Mesenchymal stem cell (in vitro differentiated cells and primary cell): ENCODE measurements at regions not wholly inside any gene's neighbourhood (a gene's known extent, or its start where the extent isn't known, plus 50 kb on each side); places are given as distances from the start of the nearest gene placed in this dataset.

Source experiments
- DNase-seq: peaks from one replicate; pipeline ENCODE4 v3.0.0-alpha.2; 2013
- H2AFZ ChIP-seq: one replicate; pipeline ENCODE4 v1.6.1; 2013; ENCODE audit warnings: low read depth, mild to moderate bottlenecking, control low read depth, inconsistent platforms, low read length, moderate library complexity
- H2AK5ac ChIP-seq: 2 replicates; pipeline ENCODE4 v1.6.1; 2013; ENCODE audit warnings: low read length, moderate library complexity, mild to moderate bottlenecking, inconsistent platforms; ENCODE audit not compliant: severe bottlenecking
- H2BK120ac ChIP-seq: one replicate; pipeline ENCODE4 v1.6.1; 2013; ENCODE audit warnings: low read depth, mild to moderate bottlenecking, inconsistent platforms, low read length, moderate library complexity
- H2BK12ac ChIP-seq, 2 experiments: one replicate each; pipeline ENCODE4 v1.6.1; 2013; ENCODE audit warnings: inconsistent platforms in 2 of 2, low read length in 2 of 2, mild to moderate bottlenecking in 2 of 2, moderate library complexity in 2 of 2, control low read depth in 1 of 2
- H2BK15ac ChIP-seq: one replicate; pipeline ENCODE4 v1.6.1; 2013; ENCODE audit warnings: mild to moderate bottlenecking, low read depth, inconsistent platforms; ENCODE audit not compliant: poor library complexity, severe bottlenecking
- H2BK5ac ChIP-seq: 2 replicates; pipeline ENCODE4 v1.6.1; 2013; ENCODE audit warnings: low read depth, mild to moderate bottlenecking, low read length, control low read depth, inconsistent platforms; ENCODE audit not compliant: poor library complexity, severe bottlenecking
- H3K14ac ChIP-seq, 2 experiments: one replicate each; pipeline ENCODE4 v1.6.1; 2013; ENCODE audit warnings: inconsistent platforms in 2 of 2, low read length in 2 of 2, control low read depth in 1 of 2, mild to moderate bottlenecking in 1 of 2, moderate library complexity in 1 of 2
- H3K18ac ChIP-seq, 2 experiments: one replicate each; pipeline ENCODE4 v1.6.1; 2013; ENCODE audit warnings: inconsistent platforms in 2 of 2, low read length in 2 of 2, control low read depth in 1 of 2, low read depth in 1 of 2, mild to moderate bottlenecking in 1 of 2
- H3K23ac ChIP-seq, 2 experiments: one replicate each; pipeline ENCODE4 v1.6.1; 2013; ENCODE audit warnings: inconsistent platforms in 2 of 2, low read length in 2 of 2, mild to moderate bottlenecking in 2 of 2, moderate library complexity in 2 of 2, control low read depth in 1 of 2
- H3K27ac ChIP-seq: 2 replicates; pipeline ENCODE4 v1.5.1; 2013; ENCODE audit warnings: mild to moderate bottlenecking, moderate library complexity, low read length, control low read depth, inconsistent platforms; ENCODE audit not compliant: poor library complexity, severe bottlenecking
- H3K27me3 ChIP-seq, 2 experiments: 2 replicates each; pipeline versions ENCODE4 v1.6.1 to v1.7.0; 2013; ENCODE audit warnings: low read length in 2 of 2, mild to moderate bottlenecking in 2 of 2, moderate library complexity in 2 of 2, control low read depth in 1 of 2, inconsistent platforms in 1 of 2; ENCODE audit not compliant: control insufficient read depth in 1 of 2, insufficient read depth in 1 of 2
- H3K36me3 ChIP-seq, 2 experiments: 2 replicates each; pipeline versions ENCODE4 v1.6.1 to v1.7.0; 2013; ENCODE audit warnings: low read length in 2 of 2, control low read depth in 1 of 2, inconsistent platforms in 1 of 2, low read depth in 1 of 2, mild to moderate bottlenecking in 1 of 2; ENCODE audit not compliant: insufficient read depth in 2 of 2, control insufficient read depth in 1 of 2
- H3K4ac ChIP-seq, 2 experiments: one replicate each; pipeline ENCODE4 v1.6.1; 2013; ENCODE audit warnings: inconsistent platforms in 2 of 2, low read length in 2 of 2, mild to moderate bottlenecking in 2 of 2, moderate library complexity in 2 of 2, control low read depth in 1 of 2, low read depth in 1 of 2
- H3K4me1 ChIP-seq: 2 replicates; pipeline ENCODE4 v1.6.1; 2013; ENCODE audit warnings: low read depth, low read length, control low read depth; ENCODE audit not compliant: control insufficient read depth, insufficient read depth
- H3K4me2 ChIP-seq: 2 replicates; pipeline ENCODE4 v1.6.1; 2013; ENCODE audit warnings: low read length, mild to moderate bottlenecking, inconsistent platforms; ENCODE audit not compliant: poor library complexity, severe bottlenecking
- H3K4me3 ChIP-seq, 2 experiments: 2 replicates each; pipeline versions ENCODE4 v1.5.1 to v1.7.0; 2013; ENCODE audit warnings: low read length in 2 of 2, mild to moderate bottlenecking in 2 of 2, control low read depth in 1 of 2, low read depth in 1 of 2; ENCODE audit not compliant: insufficient read depth in 1 of 2
- H3K79me1 ChIP-seq: replicated peaks from 2 replicates; pipeline ENCODE4 v1.6.1; 2013; ENCODE audit warnings: mild to moderate bottlenecking, control low read depth, low read length, inconsistent platforms; ENCODE audit not compliant: poor library complexity, severe bottlenecking
- H3K9ac ChIP-seq: 2 replicates; pipeline ENCODE4 v1.7.0; 2013; ENCODE audit warnings: mild to moderate bottlenecking, low read length, moderate library complexity
- H3K9me3 ChIP-seq: 2 replicates; pipeline ENCODE4 v1.7.0; 2013; ENCODE audit warnings: mild to moderate bottlenecking, low read length; ENCODE audit not compliant: control insufficient read depth
- H4K8ac ChIP-seq: one replicate; pipeline ENCODE4 v1.6.1; 2013; ENCODE audit warnings: inconsistent platforms, mild to moderate bottlenecking, low read length, moderate library complexity
- H4K91ac ChIP-seq: one replicate; pipeline ENCODE4 v1.6.1; 2013; ENCODE audit warnings: mild to moderate bottlenecking, low read length, inconsistent platforms
- WGBS: methylation state at CpG from one replicate; pipeline ENCODE4 v1.1.7; 2013; ENCODE audit warnings: mixed read lengths; 5-methylcytosine and 5-hydroxymethylcytosine counted together

DNA sequence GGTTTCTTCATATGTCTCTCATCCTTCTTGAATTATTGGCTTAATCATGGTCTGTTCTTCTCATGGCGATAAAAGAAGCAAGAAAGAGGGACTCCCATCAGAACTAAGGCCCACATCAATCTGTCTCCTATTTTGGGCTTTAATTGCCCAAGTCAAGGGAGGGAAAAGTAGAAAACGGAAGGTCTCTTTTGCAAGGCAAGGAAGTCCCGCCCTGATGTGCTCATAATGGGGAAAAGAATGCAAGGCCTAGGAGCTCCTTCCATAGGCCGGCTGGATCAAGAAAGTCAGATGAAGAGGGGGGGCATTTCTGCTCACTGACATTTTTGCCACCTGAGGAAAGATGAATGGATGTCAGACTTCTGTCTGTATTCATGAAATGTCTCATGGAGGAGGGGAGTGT, 127.7 kb upstream of the RPS6KA3 start:
- no peak overlapping the region for H4K91ac ChIP-seq
- no peak overlapping the region for H2AK5ac ChIP-seq
- H3K4me3 ChIP-seq, result no peak overlapping the region
- H3K27me3 ChIP-seq, result no peaks in the 10 kb centered on the region
- H3K9me3 ChIP-seq, result no peaks in the 10 kb centered on the region
- DNase-seq, result no peak
- H3K4me2 ChIP-seq, result no peak overlapping the region
- no peaks in the 10 kb centered on the region for H3K79me1 ChIP-seq
- H3K9ac ChIP-seq, result peak overlapping the region; percentile 77
- H2BK12ac ChIP-seq, result no peak overlapping the region
- H3K4me1 ChIP-seq, result no peaks in the 10 kb centered on the region
- H2BK120ac ChIP-seq, result no peak overlapping the region
- H3K14ac ChIP-seq, result no peak overlapping the region
- H3K36me3 ChIP-seq, result no peaks in the 10 kb centered on the region
- no peak overlapping the region for H2BK15ac ChIP-seq
- H3K4ac ChIP-seq, result no peak overlapping the region
- H2AFZ ChIP-seq, result no peak overlapping the region
- no peak overlapping the region for H3K23ac ChIP-seq
- H4K8ac ChIP-seq, result no peak overlapping the region
- no peak overlapping the region for H3K18ac ChIP-seq
- WGBS, result 92% methylated on average over 3 of the region's 4 CpGs
- no peak overlapping the region for H3K27ac ChIP-seq
- no peak overlapping the region for H2BK5ac ChIP-seq

DNA sequence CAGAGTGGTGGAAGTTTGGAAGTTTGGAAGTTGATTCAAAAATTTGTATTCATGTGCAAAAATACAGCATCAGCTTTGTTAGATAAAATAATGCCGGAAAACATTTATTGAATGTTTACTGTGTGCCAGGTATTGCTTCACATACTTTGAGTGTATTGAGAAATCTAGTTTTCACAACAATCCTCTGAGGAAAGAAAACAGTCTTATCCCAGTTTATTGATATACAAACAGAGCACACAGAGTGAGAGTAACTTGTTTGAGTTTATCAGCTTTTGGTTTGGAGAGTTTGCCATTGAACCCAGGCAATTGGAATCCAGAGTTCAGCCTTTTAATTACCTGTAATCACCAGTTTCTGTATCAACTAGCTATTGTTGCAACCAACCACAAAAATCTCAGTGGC, 127.2 kb upstream of the RPS6KA3 start:
- Histone ChIP-seq H3K23ac (no peak overlapping the region), H4K91ac (no peak overlapping the region), H3K4ac (no peak overlapping the region), H2BK15ac (no peak overlapping the region), H2BK5ac (no peak overlapping the region), H3K4me1 (no peaks in the 10 kb centered on the region), H3K27me3 (no peaks in the 10 kb centered on the region), H3K14ac (no peak overlapping the region), H2AFZ (no peak overlapping the region), H4K8ac (no peak overlapping the region), H3K9ac (peak overlapping the region; percentile 77), H2AK5ac (no peak overlapping the region), H3K79me1 (no peaks in the 10 kb centered on the region), H2BK12ac (no peak overlapping the region), H3K36me3 (no peaks in the 10 kb centered on the region), H3K4me2 (no peak overlapping the region), H2BK120ac (no peak overlapping the region), H3K9me3 (no peaks in the 10 kb centered on the region), H3K4me3 (no peak overlapping the region), H3K18ac (no peak overlapping the region), H3K27ac (no peak overlapping the region)
- no CpG with 5 or more reads among the region's 1 CpG for WGBS
- DNase-seq, result peak; percentile 16

DNA sequence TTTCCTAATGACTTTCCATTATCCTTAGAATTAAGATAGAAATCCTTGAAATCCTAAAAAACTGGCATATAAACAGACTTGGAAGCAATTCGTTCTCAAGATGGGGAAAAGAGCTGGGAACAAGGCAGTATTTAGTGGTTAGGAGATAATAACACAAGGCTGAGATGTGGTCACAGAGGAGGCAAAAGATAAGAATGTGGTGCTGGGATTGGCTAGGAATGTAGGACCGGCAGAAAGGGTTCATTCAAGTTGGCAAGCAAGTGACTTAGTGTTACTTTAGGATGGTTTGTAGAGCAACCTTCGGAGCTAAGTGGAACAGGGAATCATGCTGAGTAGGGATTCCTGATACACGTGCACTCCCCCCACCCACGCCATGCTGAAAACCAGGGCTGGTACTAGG, 121.9 kb upstream of the RPS6KA3 start:
- Histone ChIP-seq H3K36me3 (no peaks in the 10 kb centered on the region), H3K4me1 (no peaks in the 10 kb centered on the region), H2BK120ac (no peak overlapping the region), H4K91ac (no peak overlapping the region), H3K79me1 (no peaks in the 10 kb centered on the region), H2AK5ac (no peak overlapping the region), H3K23ac (no peak overlapping the region), H3K14ac (no peak overlapping the region), H3K9me3 (no peaks in the 10 kb centered on the region), H2AFZ (no peak overlapping the region), H2BK15ac (no peak overlapping the region), H3K4me3 (no peak overlapping the region), H2BK5ac (no peak overlapping the region), H3K27me3 (no peaks in the 10 kb centered on the region), H4K8ac (no peak overlapping the region), H3K9ac (no peak overlapping the region), H3K4ac (no peak overlapping the region), H3K4me2 (no peak overlapping the region), H3K18ac (no peak overlapping the region), H2BK12ac (no peak overlapping the region), H3K27ac (no peak overlapping the region)
- 55% methylated on average over 5 of the region's 5 CpGs for WGBS
- no peak for DNase-seq

DNA sequence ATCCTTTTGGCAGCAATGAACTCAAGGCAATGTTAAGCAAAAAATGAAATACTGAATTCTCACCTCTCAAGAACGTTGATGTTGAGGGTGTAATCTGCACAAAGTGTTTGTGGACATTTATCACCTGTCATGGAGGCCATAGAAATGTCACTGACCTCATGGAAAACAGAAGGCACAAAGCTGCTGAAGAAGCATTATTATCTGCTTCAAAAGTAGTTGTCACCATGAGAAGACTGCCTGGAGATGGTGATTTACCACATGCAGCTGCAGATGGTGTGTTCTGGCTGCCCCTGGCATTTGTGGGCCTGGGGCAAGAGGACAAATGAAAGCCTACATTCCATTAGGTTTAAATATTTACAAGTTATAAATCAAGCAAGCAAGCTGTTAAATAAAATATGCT, 116.8 kb upstream of the RPS6KA3 start:
- Histone ChIP-seq H2AK5ac (no peak overlapping the region), H2BK120ac (no peak overlapping the region), H2BK12ac (no peak overlapping the region), H3K4me1 (peaks cover 2% of the 10 kb centered on the region), H3K27me3 (no peaks in the 10 kb centered on the region), H3K9me3 (no peaks in the 10 kb centered on the region), H2BK15ac (no peak overlapping the region), H4K91ac (no peak overlapping the region), H3K4me3 (no peak overlapping the region), H3K4ac (no peak overlapping the region), H3K23ac (no peak overlapping the region), H2AFZ (no peak overlapping the region), H3K27ac (no peak overlapping the region), H3K4me2 (no peak overlapping the region), H2BK5ac (no peak overlapping the region), H3K9ac (no peak overlapping the region), H3K79me1 (no peaks in the 10 kb centered on the region), H3K14ac (no peak overlapping the region), H3K36me3 (no peaks in the 10 kb centered on the region), H4K8ac (no peak overlapping the region), H3K18ac (no peak overlapping the region)
- DNase-seq, result no peak
- WGBS, result 0% methylated on average over 1 of the region's 1 CpG
